ENCODE measurements at regions not wholly inside any gene's neighbourhood (a gene's known extent, or its start where the extent isn't known, plus 50 kb on each side); places are given as distances from the start of the nearest gene placed in this dataset.

GRCh38 chr16:51834133-51834532 lies 683.1 kb upstream of the SALL1 start (continued):
- TF ChIP-seq, protein P1, sequence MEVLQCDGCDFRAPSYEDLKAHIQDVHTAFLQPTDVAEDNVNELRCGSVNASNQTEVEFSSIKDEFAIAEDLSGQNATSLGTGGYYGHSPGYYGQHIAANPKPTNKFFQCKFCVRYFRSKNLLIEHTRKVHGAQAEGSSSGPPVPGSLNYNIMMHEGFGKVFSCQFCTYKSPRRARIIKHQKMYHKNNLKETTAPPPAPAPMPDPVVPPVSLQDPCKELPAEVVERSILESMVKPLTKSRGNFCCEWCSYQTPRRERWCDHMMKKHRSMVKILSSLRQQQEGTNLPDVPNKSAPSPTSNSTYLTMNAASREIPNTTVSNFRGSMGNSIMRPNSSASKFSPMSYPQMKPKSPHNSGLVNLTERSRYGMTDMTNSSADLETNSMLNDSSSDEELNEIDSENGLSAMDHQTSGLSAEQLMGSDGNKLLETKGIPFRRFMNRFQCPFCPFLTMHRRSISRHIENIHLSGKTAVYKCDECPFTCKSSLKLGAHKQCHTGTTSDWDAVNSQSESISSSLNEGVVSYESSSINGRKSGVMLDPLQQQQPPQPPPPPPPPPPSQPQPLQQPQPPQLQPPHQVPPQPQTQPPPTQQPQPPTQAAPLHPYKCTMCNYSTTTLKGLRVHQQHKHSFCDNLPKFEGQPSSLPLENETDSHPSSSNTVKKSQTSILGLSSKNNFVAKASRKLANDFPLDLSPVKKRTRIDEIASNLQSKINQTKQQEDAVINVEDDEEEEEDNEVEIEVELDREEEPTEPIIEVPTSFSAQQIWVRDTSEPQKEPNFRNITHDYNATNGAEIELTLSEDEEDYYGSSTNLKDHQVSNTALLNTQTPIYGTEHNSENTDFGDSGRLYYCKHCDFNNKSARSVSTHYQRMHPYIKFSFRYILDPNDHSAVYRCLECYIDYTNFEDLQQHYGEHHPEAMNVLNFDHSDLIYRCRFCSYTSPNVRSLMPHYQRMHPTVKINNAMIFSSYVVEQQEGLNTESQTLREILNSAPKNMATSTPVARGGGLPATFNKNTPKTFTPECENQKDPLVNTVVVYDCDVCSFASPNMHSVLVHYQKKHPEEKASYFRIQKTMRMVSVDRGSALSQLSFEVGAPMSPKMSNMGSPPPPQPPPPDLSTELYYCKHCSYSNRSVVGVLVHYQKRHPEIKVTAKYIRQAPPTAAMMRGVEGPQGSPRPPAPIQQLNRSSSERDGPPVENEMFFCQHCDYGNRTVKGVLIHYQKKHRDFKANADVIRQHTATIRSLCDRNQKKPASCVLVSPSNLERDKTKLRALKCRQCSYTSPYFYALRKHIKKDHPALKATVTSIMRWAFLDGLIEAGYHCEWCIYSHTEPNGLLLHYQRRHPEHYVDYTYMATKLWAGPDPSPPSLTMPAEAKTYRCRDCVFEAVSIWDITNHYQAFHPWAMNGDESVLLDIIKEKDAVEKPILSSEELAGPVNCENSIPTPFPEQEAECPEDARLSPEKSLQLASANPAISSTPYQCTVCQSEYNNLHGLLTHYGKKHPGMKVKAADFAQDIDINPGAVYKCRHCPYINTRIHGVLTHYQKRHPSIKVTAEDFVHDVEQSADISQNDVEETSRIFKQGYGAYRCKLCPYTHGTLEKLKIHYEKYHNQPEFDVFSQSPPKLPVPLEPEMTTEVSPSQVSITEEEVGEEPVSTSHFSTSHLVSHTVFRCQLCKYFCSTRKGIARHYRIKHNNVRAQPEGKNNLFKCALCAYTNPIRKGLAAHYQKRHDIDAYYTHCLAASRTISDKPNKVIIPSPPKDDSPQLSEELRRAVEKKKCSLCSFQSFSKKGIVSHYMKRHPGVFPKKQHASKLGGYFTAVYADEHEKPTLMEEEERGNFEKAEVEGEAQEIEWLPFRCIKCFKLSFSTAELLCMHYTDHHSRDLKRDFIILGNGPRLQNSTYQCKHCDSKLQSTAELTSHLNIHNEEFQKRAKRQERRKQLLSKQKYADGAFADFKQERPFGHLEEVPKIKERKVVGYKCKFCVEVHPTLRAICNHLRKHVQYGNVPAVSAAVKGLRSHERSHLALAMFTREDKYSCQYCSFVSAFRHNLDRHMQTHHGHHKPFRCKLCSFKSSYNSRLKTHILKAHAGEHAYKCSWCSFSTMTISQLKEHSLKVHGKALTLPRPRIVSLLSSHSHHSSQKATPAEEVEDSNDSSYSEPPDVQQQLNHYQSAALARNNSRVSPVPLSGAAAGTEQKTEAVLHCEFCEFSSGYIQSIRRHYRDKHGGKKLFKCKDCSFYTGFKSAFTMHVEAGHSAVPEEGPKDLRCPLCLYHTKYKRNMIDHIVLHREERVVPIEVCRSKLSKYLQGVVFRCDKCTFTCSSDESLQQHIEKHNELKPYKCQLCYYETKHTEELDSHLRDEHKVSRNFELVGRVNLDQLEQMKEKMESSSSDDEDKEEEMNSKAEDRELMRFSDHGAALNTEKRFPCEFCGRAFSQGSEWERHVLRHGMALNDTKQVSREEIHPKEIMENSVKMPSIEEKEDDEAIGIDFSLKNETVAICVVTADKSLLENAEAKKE (CRISPR knock-in tag; IDR thresholded peaks at IDR 0.05), result no peak
- TF ChIP-seq, protein P2, sequence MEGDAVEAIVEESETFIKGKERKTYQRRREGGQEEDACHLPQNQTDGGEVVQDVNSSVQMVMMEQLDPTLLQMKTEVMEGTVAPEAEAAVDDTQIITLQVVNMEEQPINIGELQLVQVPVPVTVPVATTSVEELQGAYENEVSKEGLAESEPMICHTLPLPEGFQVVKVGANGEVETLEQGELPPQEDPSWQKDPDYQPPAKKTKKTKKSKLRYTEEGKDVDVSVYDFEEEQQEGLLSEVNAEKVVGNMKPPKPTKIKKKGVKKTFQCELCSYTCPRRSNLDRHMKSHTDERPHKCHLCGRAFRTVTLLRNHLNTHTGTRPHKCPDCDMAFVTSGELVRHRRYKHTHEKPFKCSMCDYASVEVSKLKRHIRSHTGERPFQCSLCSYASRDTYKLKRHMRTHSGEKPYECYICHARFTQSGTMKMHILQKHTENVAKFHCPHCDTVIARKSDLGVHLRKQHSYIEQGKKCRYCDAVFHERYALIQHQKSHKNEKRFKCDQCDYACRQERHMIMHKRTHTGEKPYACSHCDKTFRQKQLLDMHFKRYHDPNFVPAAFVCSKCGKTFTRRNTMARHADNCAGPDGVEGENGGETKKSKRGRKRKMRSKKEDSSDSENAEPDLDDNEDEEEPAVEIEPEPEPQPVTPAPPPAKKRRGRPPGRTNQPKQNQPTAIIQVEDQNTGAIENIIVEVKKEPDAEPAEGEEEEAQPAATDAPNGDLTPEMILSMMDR (conservative IDR thresholded peaks at IDR 0.05; ENCODE audit: low read depth in 2 of 2), result no peak

DNA sequence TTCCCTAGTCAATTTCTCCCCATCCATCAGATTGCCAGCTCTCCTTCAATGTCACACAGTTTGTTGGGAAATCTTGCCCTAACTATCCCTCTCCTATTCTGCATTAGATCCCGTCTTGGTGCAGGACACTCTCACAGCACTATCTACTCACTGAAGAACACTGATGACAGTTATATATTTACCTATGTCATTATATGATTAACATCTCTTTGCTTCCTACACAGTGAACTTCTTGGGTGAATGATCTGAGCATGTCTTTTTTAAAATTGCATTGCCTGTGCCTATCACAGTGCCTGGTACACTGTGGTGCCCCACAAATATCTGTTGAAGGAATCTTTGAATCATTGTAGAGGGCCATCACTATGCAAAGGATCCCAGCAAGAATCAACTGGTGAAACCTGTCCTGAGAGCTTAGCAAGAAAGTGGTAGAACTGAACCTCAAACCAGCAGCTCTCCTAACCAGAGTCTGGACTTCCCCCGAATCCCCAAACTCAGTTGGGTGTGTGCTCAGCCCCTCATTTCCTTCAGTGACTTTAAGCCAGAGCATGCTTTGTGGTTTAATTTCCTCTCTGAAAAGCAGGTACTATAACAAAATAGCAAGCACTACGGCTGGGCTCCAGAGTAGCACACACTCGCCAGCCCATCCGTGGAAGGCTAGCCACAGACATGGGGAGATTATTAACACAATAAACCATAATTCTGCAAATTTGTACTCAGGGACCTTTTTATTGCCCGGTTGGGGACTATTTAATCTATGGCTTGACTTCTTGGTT lies 680.7 kb upstream of the SALL1 start:
- Mint-ChIP-seq H3K9me3 (no peaks in the 10 kb centered on the region; the same call in 2 of the 3 replicates), H3K4me1 (peaks cover 8% of the 10 kb centered on the region), H3K27me3 (ENCODE audit: insufficient read depth, low read depth, poor library complexity) (peaks cover 2% of the 10 kb centered on the region), H3K36me3 (ENCODE audit: low read depth) (no peaks in the 10 kb centered on the region; the same call in 2 of the 3 replicates), H3K4me3 (no peak overlapping the region), H3K27ac (no peak overlapping the region)
- H3K27ac ChIP-seq (ENCODE audit: low read depth), result no peak overlapping the region
- H3K4me3 ChIP-seq, result no peak overlapping the region
- H2AFZ ChIP-seq, result peak overlapping the region; percentile 60; the same call in 1 of the 2 replicates
- no peak for ATAC-seq
- no peak for DNase-seq (ENCODE audit: low spot score)
- peaks cover 3% of the 10 kb centered on the region; the same call in 1 of the 2 replicates for H3K9me2 ChIP-seq (ENCODE audit: insufficient read depth)
- H3F3A ChIP-seq (replicated peaks; ENCODE audit: low read depth), result no peaks in the 10 kb centered on the region
- H4K20me1 ChIP-seq (replicated peaks; ENCODE audit: insufficient read depth), result no peaks in the 10 kb centered on the region
- no peaks in the 10 kb centered on the region for H3K27me3 ChIP-seq (ENCODE audit: insufficient read depth)
- no peak overlapping the region for H3K4me2 ChIP-seq
- H3K36me3 ChIP-seq (ENCODE audit: insufficient read depth), result no peaks in the 10 kb centered on the region
- 0 out of 2 replicates have a peak, but pooled peaks cover 9% of the 10 kb centered on the region for H3K4me1 ChIP-seq (ENCODE audit: insufficient read depth)
- H3K79me2 ChIP-seq (replicated peaks; ENCODE audit: insufficient read depth), result no peaks in the 10 kb centered on the region
- no peak for TF ChIP-seq JUNB (IDR thresholded peaks at IDR 0.05; ENCODE audit: unreplicated experiment)
- TF ChIP-seq, protein P3, sequence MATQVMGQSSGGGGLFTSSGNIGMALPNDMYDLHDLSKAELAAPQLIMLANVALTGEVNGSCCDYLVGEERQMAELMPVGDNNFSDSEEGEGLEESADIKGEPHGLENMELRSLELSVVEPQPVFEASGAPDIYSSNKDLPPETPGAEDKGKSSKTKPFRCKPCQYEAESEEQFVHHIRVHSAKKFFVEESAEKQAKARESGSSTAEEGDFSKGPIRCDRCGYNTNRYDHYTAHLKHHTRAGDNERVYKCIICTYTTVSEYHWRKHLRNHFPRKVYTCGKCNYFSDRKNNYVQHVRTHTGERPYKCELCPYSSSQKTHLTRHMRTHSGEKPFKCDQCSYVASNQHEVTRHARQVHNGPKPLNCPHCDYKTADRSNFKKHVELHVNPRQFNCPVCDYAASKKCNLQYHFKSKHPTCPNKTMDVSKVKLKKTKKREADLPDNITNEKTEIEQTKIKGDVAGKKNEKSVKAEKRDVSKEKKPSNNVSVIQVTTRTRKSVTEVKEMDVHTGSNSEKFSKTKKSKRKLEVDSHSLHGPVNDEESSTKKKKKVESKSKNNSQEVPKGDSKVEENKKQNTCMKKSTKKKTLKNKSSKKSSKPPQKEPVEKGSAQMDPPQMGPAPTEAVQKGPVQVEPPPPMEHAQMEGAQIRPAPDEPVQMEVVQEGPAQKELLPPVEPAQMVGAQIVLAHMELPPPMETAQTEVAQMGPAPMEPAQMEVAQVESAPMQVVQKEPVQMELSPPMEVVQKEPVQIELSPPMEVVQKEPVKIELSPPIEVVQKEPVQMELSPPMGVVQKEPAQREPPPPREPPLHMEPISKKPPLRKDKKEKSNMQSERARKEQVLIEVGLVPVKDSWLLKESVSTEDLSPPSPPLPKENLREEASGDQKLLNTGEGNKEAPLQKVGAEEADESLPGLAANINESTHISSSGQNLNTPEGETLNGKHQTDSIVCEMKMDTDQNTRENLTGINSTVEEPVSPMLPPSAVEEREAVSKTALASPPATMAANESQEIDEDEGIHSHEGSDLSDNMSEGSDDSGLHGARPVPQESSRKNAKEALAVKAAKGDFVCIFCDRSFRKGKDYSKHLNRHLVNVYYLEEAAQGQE (IDR thresholded peaks at IDR 0.05; ENCODE audit: unreplicated experiment), result no peak
- TF ChIP-seq, protein P4, sequence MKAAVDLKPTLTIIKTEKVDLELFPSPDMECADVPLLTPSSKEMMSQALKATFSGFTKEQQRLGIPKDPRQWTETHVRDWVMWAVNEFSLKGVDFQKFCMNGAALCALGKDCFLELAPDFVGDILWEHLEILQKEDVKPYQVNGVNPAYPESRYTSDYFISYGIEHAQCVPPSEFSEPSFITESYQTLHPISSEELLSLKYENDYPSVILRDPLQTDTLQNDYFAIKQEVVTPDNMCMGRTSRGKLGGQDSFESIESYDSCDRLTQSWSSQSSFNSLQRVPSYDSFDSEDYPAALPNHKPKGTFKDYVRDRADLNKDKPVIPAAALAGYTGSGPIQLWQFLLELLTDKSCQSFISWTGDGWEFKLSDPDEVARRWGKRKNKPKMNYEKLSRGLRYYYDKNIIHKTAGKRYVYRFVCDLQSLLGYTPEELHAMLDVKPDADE (IDR thresholded peaks at IDR 0.05), result no peak
